Astrocyte (in vitro differentiated cells and primary cell): ENCODE measurements at regions not wholly inside any gene's neighbourhood (a gene's known extent, or its start where the extent isn't known, plus 50 kb on each side); places are given as distances from the start of the nearest gene placed in this dataset.

Experiments used
- CTCF ChIP-seq: IDR thresholded peaks from 2 replicates; pipeline ENCODE4 v1.5.1; 2011; ENCODE audit warnings: low read depth, mild to moderate bottlenecking, inconsistent platforms, low read length, moderate library complexity; ENCODE audit not compliant: insufficient read depth
- EZH2 ChIP-seq: IDR thresholded peaks from 2 replicates; pipeline ENCODE4 v1.6.1; 2012; ENCODE audit warnings: mild to moderate bottlenecking, low read length, inconsistent platforms; ENCODE audit not compliant: insufficient read depth

- TF ChIP-seq EZH2 (no peak), CTCF (no peak)
Measured at GRCh38 chr1:73511038-73511437, 686.9 kb downstream of the LRRIQ3 start.
